ENCODE measurements at regions not wholly inside any gene's neighbourhood (a gene's known extent, or its start where the extent isn't known, plus 50 kb on each side); places are given as distances from the start of the nearest gene placed in this dataset.

GRCh38 chr9:102534031-102534430, 461.1 kb upstream of the CYLC2 start:
- Histone ChIP-seq H3K4me3 (no peak overlapping the region), H3K27ac (no peak overlapping the region), H3K27me3 (no peaks in the 10 kb centered on the region), H3K36me3 (no peaks in the 10 kb centered on the region), H3K9me3 (no peaks in the 10 kb centered on the region), H3K4me1 (no peaks in the 10 kb centered on the region)
- ATAC-seq (ENCODE audit: low FRiP score in 2 of 2) (no peak), DNase-seq (no peak)
- WGBS, 2 donors, result 71 to 93% methylated on average over 2 of the region's 2 CpGs
- no peak for TF ChIP-seq POLR2A (IDR thresholded peaks at IDR 0.05)
- TF ChIP-seq CTCF (IDR thresholded peaks at IDR 0.05), result no peak
- TF ChIP-seq EP300 (IDR thresholded peaks at IDR 0.05), result no peak

- no peak for DNase-seq
- Histone ChIP-seq H3K4me1 (no peaks in the 10 kb centered on the region), H3K4me3 (no peak overlapping the region), H3K27me3 (no peaks in the 10 kb centered on the region), H3K9me3 (no peaks in the 10 kb centered on the region), H3K27ac (no peak overlapping the region), H3K36me3 (no peaks in the 10 kb centered on the region)
- WGBS, 2 donors, result 64 to 69% methylated on average over 3 of the region's 3 CpGs
- no peak for ATAC-seq (ENCODE audit: low FRiP score in 2 of 2)
- no peak for TF ChIP-seq POLR2AphosphoS5 (IDR thresholded peaks at IDR 0.05)
- TF ChIP-seq CTCF (IDR thresholded peaks at IDR 0.05), result no peak
- TF ChIP-seq POLR2A (IDR thresholded peaks at IDR 0.05), result no peak
These were observed 473.9 kb upstream of the CYLC2 start for GRCh38 chr9:102521097-102521755.

- WGBS, 2 donors, result 78 to 83% methylated on average over 5 of the region's 5 CpGs
These were observed 475.7 kb upstream of the CYLC2 start for GRCh38 chr9:102519423-102519822.

GRCh38 chr9:102518324-102518723, 476.8 kb upstream of the CYLC2 start:
- TF ChIP-seq CTCF (IDR thresholded peaks at IDR 0.05) (no peak), POLR2AphosphoS5 (IDR thresholded peaks at IDR 0.05) (no peak), POLR2A (IDR thresholded peaks at IDR 0.05) (no peak), EP300 (IDR thresholded peaks at IDR 0.05) (no peak)

More at GRCh38 chr9:102519423-102519822, 475.7 kb upstream of the CYLC2 start:
- TF ChIP-seq EP300 (IDR thresholded peaks at IDR 0.05) (no peak), POLR2AphosphoS5 (IDR thresholded peaks at IDR 0.05) (no peak), CTCF (IDR thresholded peaks at IDR 0.05) (no peak), POLR2A (IDR thresholded peaks at IDR 0.05) (no peak)
- H3K27me3 ChIP-seq, result no peaks in the 10 kb centered on the region
- ATAC-seq (ENCODE audit: low FRiP score in 2 of 2) (no peak), DNase-seq (no peak)
- no peaks in the 10 kb centered on the region for H3K36me3 ChIP-seq
- no peaks in the 10 kb centered on the region for H3K4me1 ChIP-seq
- no peak overlapping the region for H3K27ac ChIP-seq
- no peaks in the 10 kb centered on the region for H3K9me3 ChIP-seq
- no peak overlapping the region for H3K4me3 ChIP-seq

GRCh38 chr9:102514541-102514940, 480.6 kb upstream of the CYLC2 start:
- TF ChIP-seq CTCF (IDR thresholded peaks at IDR 0.05) (no peak), EP300 (IDR thresholded peaks at IDR 0.05) (no peak), POLR2AphosphoS5 (IDR thresholded peaks at IDR 0.05) (no peak), POLR2A (IDR thresholded peaks at IDR 0.05) (no peak)
- DNase-seq (peak in 1 of 2 donors; percentile 7), ATAC-seq (ENCODE audit: low FRiP score in 2 of 2) (no peak)
- Histone ChIP-seq H3K36me3 (no peaks in the 10 kb centered on the region), H3K4me3 (no peak overlapping the region), H3K9me3 (no peaks in the 10 kb centered on the region), H3K4me1 (no peaks in the 10 kb centered on the region), H3K27me3 (no peaks in the 10 kb centered on the region), H3K27ac (no peak overlapping the region)
- WGBS, 2 donors, result 87 to 88% methylated on average over 9 of the region's 9 CpGs

More at GRCh38 chr9:102518324-102518723, 476.8 kb upstream of the CYLC2 start:
- H3K36me3 ChIP-seq, result no peaks in the 10 kb centered on the region
- H3K4me3 ChIP-seq, result no peak overlapping the region
- H3K4me1 ChIP-seq, result no peaks in the 10 kb centered on the region
- no peak for ATAC-seq (ENCODE audit: low FRiP score in 2 of 2)
- WGBS, 2 donors, result 44 to 65% methylated on average over 5 of the region's 5 CpGs
- DNase-seq, result no peak
- no peaks in the 10 kb centered on the region for H3K9me3 ChIP-seq
- no peaks in the 10 kb centered on the region for H3K27me3 ChIP-seq
- H3K27ac ChIP-seq, result no peak overlapping the region

Measured in upper lobe of left lung (tissue), 6 donors.